Transverse colon (tissue), 4 donors: ENCODE measurements at regions not wholly inside any gene's neighbourhood (a gene's known extent, or its start where the extent isn't known, plus 50 kb on each side); places are given as distances from the start of the nearest gene placed in this dataset.

Experiments used
- DNase-seq: peaks from one replicate; pipeline ENCODE4 v3.0.0-alpha.2; 2019
- H3K27ac ChIP-seq, 4 donors: fragments of 200-600 bp; sonication (generic); 2 replicates each; pipeline ENCODE4 v1.5.1; 2016 to 2018; ENCODE audit warnings: inconsistent platforms in 4 of 4
- H3K27me3 ChIP-seq: fragments of 200-600 bp; sonication (generic); 2 replicates; pipeline ENCODE4 v1.5.1; 2017; ENCODE audit warnings: inconsistent platforms
- H3K36me3 ChIP-seq, 4 donors: fragments of 200-600 bp; sonication (generic); 2 replicates each; pipeline ENCODE4 v1.5.1; 2017 to 2019; ENCODE audit warnings: inconsistent platforms in 4 of 4
- H3K4me1 ChIP-seq, 4 donors: fragments of 200-600 bp; sonication (generic); 2 replicates each; pipeline ENCODE4 v1.5.1; 2017 to 2020; ENCODE audit warnings: inconsistent platforms in 4 of 4
- H3K4me3 ChIP-seq, 4 donors: fragments of 200-600 bp; sonication (generic); 1 replicate in 1 of 4; 2 replicates in 3 of 4; pipeline versions ENCODE4 v1.5.1 to v1.6.1; 2017 to 2019; ENCODE audit warnings: inconsistent platforms in 4 of 4
- H3K9me3 ChIP-seq, 2 donors: fragments of 200-600 bp; sonication (generic); 2 replicates each; pipeline ENCODE4 v1.5.1; 2017 to 2019; ENCODE audit warnings: inconsistent platforms in 2 of 2
- EP300 ChIP-seq: sonication (generic); formaldehyde crosslinking; IDR thresholded peaks from one replicate; pipeline ENCODE4 v1.6.1; 2017; ENCODE audit warnings: antibody characterized with exemption, low read depth
- POLR2A ChIP-seq: fragments of 450-650 bp; IDR thresholded peaks from one replicate; pipeline ENCODE4 v1.6.1; 2016; ENCODE audit warnings: antibody characterized with exemption, mild to moderate bottlenecking, moderate library complexity
- POLR2AphosphoS5 ChIP-seq, 3 donors: sonication (generic); formaldehyde crosslinking; IDR thresholded peaks; one replicate each; pipeline ENCODE4 v1.6.1; 2016; ENCODE audit warnings: antibody characterized with exemption in 3 of 3
- WGBS, 2 donors: methylation state at CpG; one replicate each; pipeline ENCODE4 v1.1.5; 2018; ENCODE audit warnings: low coverage in 1 of 2; 5-methylcytosine and 5-hydroxymethylcytosine counted together
- in situ Hi-C, 4 donors: fragments of 200-750 bp; cut with MboI; loops; one replicate each; pipeline versions ENCODE4 v1.15.0 to v1.15.1; 2017; ENCODE audit warnings: low sequenced_read_pairs in 3 of 4, low pct_ligation_motif_present in 1 of 4, low pct_unique_long_range_greater_than_20kb in 1 of 4
- intact Hi-C: fragments of 100-400 bp; cut with DNase I; formaldehyde crosslinking; loops from one replicate; pipeline ENCODE4 v1.15.1; 2023; ENCODE audit warnings: low total_unique reads
- TF ChIP-seq, protein P1 (sequence below), 5 experiments: fragments of 200-600 bp in 3 of 5; fragments of 450-650 bp in 2 of 5; sonication (generic) in 3 of 5; IDR thresholded peaks; 1 replicate in 2 of 5; 2 replicates in 3 of 5; pipeline ENCODE4 v1.5.1; 2016 to 2017; ENCODE audit warnings: antibody characterized with exemption in 5 of 5, inconsistent platforms in 3 of 5, mild to moderate bottlenecking in 2 of 5, moderate library complexity in 1 of 5

DNA sequence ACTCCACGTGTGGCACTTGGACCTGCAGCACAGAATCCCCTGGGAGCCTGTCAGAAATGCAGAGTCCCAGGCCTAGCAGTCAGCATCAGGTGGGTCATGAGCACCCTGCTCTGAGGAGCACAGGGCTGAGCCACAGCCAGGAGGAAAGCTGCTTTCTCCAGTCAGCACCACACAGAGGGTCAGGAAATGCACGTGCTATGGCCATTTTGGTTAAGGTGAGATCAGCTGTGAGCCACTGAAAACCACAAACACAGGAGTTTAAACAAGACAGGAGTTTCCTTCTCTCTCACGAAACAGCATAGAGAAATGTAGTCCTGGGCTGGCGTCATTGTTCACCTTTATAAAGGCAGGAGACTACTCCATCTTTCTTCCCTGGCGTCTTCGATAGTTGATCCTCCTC is 204.5 kb upstream of the SFSWAP start:
- H3K27me3 ChIP-seq: no peaks in the 10 kb centered on the region
- H3K4me1 ChIP-seq: no peaks in the 10 kb centered on the region
- 84 to 90% methylated on average over 4 to 6 of the region's 6 CpGs for WGBS, 2 donors
- no peak for DNase-seq
- in situ Hi-C loops: no loop called here
- no peaks in the 10 kb centered on the region for H3K36me3 ChIP-seq
- H3K27ac ChIP-seq: no peak overlapping the region
- no peak overlapping the region for H3K4me3 ChIP-seq
- intact Hi-C loops: no loop called here
- H3K9me3 ChIP-seq: no peaks in the 10 kb centered on the region
- no peak for TF ChIP-seq POLR2AphosphoS5 (IDR thresholded peaks at IDR 0.05)
- TF ChIP-seq, protein P1, sequence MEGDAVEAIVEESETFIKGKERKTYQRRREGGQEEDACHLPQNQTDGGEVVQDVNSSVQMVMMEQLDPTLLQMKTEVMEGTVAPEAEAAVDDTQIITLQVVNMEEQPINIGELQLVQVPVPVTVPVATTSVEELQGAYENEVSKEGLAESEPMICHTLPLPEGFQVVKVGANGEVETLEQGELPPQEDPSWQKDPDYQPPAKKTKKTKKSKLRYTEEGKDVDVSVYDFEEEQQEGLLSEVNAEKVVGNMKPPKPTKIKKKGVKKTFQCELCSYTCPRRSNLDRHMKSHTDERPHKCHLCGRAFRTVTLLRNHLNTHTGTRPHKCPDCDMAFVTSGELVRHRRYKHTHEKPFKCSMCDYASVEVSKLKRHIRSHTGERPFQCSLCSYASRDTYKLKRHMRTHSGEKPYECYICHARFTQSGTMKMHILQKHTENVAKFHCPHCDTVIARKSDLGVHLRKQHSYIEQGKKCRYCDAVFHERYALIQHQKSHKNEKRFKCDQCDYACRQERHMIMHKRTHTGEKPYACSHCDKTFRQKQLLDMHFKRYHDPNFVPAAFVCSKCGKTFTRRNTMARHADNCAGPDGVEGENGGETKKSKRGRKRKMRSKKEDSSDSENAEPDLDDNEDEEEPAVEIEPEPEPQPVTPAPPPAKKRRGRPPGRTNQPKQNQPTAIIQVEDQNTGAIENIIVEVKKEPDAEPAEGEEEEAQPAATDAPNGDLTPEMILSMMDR (IDR thresholded peaks at IDR 0.05): no peak
- TF ChIP-seq EP300: no peak
- no peak for TF ChIP-seq POLR2A

DNA sequence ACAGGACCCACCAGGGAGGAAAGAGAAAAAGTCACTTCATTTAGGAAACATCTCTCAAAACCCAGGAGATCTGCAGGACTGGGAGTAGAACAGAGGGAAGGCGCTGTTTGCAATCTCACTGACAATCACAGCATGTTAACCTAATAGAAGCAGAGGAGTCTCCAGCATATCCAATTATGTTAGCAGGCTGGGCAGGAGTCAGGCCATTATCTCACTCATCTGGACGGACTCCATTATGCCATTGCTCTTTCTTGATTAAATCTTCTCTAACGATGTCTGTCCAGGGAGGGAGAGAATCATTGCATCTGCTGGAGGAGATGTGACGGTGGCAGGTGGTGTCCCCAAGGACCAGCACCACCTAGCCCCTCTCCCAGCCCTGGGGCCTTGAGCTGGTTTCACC is 203.8 kb upstream of the SFSWAP start:
- intact Hi-C loops: no loop called here
- in situ Hi-C loops: no loop called here
- DNase-seq: no peak
- Histone ChIP-seq H3K4me3 (no peak overlapping the region), H3K9me3 (no peaks in the 10 kb centered on the region), H3K27ac (no peak overlapping the region), H3K4me1 (no peaks in the 10 kb centered on the region), H3K27me3 (no peaks in the 10 kb centered on the region), H3K36me3 (no peaks in the 10 kb centered on the region)
- 74% methylated on average over 4 of the region's 4 CpGs; no CpG with 5 or more reads in 1 of the 2 donors for WGBS, 2 donors
- TF ChIP-seq, protein P1 (IDR thresholded peaks at IDR 0.05): no peak
- TF ChIP-seq POLR2AphosphoS5 (IDR thresholded peaks at IDR 0.05) (no peak), EP300 (no peak), POLR2A (no peak)

DNA sequence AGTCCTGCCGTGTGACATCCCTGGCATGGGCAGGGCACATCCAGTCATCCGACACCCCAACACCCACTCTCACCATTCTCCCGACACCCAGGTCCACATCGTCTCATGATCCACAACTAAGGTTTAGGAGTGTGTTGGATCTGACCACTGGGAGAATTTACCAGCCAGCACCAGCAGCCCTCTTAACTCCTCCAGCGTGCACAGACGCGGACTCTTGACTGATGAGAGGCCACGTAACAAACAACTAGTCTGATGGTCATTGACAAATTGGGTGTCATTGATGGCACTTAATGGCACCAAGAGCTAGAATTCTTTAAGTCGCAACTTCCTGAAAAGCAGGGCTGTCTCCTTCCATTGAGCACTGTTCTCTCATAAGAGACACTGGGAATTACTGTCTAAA is 203.0 kb upstream of the SFSWAP start:
- no peak overlapping the region for H3K27ac ChIP-seq
- no peaks in the 10 kb centered on the region for H3K36me3 ChIP-seq
- intact Hi-C loops (no loop called here), in situ Hi-C loops (no loop called here)
- TF ChIP-seq POLR2A: no peak
- TF ChIP-seq, protein P1 (IDR thresholded peaks at IDR 0.05): no peak
- no peak for DNase-seq
- H3K27me3 ChIP-seq: no peaks in the 10 kb centered on the region
- 75 to 83% methylated on average over 7 to 9 of the region's 9 CpGs for WGBS, 2 donors
- H3K4me1 ChIP-seq: no peaks in the 10 kb centered on the region
- H3K9me3 ChIP-seq: no peaks in the 10 kb centered on the region
- no peak overlapping the region for H3K4me3 ChIP-seq

DNA sequence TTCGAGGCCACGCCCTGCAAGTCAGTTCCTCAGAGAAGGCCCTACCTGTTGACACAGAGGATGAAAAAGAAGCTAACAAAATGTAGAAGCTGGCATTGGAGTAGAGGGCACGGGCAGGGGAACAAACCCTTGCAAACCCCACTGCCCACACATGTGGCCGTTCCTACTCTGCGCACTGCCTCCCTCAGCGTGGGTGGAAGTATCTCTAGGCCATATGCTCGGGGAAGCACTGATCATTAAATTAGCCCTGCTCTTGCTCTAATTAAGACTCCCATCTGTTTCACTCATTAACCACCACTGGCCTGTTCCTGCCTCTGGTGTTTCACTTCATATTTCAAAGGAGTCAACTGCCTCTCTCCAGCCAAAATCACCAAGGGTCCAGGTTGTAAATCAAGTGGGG is 201.2 kb upstream of the SFSWAP start:
- no peaks in the 10 kb centered on the region for H3K27me3 ChIP-seq
- H3K27ac ChIP-seq: no peak overlapping the region
- H3K9me3 ChIP-seq: no peaks in the 10 kb centered on the region
- H3K4me3 ChIP-seq: no peak overlapping the region
- DNase-seq: no peak
- intact Hi-C loops (no loop called here), in situ Hi-C loops (no loop called here)
- H3K36me3 ChIP-seq: no peaks in the 10 kb centered on the region
- TF ChIP-seq POLR2AphosphoS5 (IDR thresholded peaks at IDR 0.05) (no peak), EP300 (no peak), POLR2A (no peak)
- TF ChIP-seq, protein P1 (IDR thresholded peaks at IDR 0.05): no peak
- WGBS, 2 donors: 84 to 87% methylated on average over 3 to 7 of the region's 7 CpGs
- no peaks in the 10 kb centered on the region for H3K4me1 ChIP-seq
